ENCODE measurements at regions not wholly inside any gene's neighbourhood (a gene's known extent, or its start where the extent isn't known, plus 50 kb on each side); places are given as distances from the start of the nearest gene placed in this dataset.

- TF ChIP-seq CTCF (IDR thresholded peaks at IDR 0.05) (no peak), ZFX (IDR thresholded peaks at IDR 0.05; ENCODE audit: borderline replicate concordance) (no peak)
Observed at GRCh38 chr9:107944387-107944786, 454.8 kb upstream of the KLF4 start.

All from 22Rv1 (cell line).